ENCODE measurements at regions not wholly inside any gene's neighbourhood (a gene's known extent, or its start where the extent isn't known, plus 50 kb on each side); places are given as distances from the start of the nearest gene placed in this dataset.
"Not testable (repeated sequence)": the region's sequence is repeated elsewhere in the genome, so short reads cannot be mapped to it uniquely, and the experiment has no call there.

GRCh38 chr10:105770524-105771212 lies 1129.6 kb downstream of the SORCS3 start:
- DNase-seq = no peak

DNA sequence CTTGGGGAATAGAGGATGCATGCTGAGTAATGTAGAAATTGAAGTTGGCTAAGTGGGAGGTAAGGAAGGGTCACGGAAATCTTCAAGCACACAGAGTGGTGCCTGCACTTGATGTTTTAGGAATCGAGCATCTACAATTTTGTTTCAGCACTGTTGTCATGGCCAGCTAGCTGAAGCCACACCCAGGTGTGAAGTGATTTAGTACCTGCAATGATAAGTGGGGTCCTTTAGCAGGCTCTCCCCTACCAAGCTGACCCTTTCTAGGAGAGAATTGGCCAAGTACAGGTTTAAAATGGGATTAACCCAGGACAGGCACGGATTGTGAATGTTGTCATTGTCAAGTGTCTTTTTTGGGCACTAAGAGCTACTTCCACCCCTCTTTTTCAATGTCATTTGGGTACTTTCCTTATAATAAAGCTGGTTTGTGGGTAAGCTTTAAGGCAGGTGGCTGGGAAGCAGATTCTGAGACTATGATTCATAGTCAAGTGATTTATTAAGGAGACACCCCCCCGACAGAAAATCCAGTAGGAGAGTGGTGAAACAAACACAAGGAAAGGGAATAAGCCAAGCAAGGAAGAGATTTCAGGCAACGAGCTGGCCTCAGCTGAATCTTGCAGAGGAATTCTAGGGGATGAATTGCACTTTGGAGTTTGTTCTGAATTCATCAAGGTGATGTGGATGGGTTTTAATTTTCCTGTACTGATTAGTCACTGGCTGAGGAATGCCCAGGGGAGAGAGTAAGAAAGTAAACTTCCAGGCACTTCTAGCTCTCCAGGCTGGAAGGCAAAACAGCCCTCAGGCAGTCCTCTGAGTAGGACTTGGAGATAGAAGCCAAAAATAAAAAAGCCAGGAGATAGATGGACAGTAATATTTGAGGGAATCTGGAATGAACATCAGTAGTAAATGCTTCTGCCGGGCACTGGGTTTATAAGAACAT lies 1128.4 kb downstream of the SORCS3 start:
- DNase-seq = no peak

DNA sequence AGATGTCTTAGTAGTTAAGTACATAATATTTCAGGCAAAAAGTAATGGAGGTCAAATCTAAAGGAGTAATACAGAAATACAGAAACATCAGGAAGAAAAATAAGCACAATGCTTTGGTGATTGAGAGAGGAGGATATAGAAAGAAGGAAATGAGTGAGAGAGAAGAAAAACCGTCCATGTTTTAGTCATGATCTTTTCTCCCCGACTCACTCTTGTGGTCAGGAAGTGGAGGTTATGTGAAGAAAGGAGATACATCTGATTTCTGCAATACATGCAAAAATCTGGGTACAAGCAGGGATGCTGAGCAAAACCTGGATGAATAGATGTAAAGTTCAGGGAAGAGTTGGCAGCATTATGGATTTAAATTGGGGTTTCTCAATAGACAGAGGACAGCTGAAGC lies 1122.5 kb downstream of the SORCS3 start:
- no peak for DNase-seq

DNA sequence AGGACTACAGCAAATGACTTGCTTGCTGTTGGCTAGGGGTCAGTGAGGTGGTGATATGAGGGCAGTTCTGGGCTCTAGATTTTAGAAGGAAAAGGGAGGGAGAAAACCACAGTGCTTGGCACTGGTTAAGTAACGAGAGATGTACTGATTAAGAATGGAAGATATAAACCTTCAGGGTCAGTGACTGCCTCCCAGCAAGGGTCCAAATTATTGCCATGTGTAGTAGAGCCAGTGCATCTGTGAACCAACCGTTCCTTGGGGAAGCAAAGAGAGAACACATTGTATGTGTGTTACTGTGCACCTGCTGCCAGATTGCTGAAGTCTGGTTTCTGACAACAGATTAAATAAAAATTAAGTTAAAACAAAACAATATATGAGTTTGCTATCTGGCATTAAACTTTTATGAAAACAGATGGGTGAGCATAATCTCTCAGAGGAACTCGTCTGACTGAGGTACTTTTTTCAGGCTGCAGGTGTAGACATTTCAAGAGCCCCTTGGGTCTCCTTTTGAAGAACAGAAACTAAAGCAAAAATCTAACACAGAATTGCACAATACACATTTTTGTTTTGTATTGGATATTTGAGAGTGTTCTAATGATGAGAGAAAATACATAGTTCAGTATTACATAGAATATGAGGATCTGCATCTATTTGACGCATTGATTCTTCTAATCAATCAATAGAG lies 1120.6 kb downstream of the SORCS3 start:
- no peak for DNase-seq

DNA sequence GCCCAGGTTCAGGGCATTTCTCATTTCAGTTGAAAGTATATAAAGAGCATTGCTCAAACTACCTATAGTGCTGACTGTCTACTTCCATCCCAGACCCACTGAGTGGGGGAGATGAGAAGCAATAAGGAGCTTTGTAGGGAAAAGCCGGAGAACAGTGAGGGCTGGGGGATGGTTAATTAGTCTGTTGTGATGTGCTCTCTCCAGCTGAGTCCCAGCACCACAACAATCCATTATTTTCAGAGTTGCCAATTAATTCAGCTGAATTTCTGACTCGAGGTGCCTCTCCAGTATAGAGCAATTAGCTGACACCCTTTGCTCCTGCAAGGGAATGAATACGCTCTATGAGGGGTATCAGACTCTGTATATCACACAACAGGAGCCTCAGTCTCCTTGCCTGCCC lies 1118.6 kb downstream of the SORCS3 start:
- no peak for DNase-seq

- DNase-seq = no peak
Measured at GRCh38 chr10:105758209-105758998, 1117.3 kb downstream of the SORCS3 start.

DNA sequence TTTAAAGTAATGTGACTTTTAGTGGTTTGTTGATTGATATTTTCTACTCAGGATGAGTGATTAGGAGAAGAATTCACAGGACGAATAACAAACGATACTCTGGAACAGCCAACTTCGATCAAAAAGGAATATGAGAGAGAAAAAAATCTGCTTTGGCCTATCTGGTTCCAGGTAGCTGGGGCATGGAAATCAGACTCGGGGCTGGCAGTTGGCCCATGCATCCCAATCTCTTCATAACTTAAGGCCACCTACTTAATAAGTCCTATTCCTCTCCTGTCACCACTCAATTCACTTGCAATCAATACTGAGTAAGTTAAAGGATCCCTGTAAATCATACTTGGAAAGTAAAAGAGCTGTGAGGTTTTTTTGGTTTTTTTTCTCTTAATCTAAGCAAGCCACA lies 1116.2 kb downstream of the SORCS3 start:
- DNase-seq = no peak

GRCh38 chr10:105756386-105756785 lies 1115.3 kb downstream of the SORCS3 start:
- no peak for DNase-seq

DNA sequence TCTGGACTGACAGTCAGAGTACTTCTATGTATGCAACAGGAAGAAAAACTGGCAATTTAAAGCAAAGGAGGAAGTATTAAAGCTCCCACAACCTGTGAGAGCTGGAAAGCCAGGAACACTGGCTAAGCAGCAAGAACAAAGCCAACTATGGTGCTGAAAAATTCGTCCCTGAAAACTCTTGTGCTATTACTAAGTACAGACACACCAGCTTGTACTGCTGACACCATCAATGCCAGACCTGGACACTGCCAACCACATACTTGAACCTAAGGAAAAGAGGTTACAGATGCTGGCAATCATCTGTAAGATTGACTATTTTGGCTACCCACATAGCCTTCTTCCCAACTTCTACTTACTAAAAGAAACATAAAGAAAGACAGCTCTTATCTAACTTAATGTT lies 1110.6 kb downstream of the SORCS3 start:
- no peak for DNase-seq

DNA sequence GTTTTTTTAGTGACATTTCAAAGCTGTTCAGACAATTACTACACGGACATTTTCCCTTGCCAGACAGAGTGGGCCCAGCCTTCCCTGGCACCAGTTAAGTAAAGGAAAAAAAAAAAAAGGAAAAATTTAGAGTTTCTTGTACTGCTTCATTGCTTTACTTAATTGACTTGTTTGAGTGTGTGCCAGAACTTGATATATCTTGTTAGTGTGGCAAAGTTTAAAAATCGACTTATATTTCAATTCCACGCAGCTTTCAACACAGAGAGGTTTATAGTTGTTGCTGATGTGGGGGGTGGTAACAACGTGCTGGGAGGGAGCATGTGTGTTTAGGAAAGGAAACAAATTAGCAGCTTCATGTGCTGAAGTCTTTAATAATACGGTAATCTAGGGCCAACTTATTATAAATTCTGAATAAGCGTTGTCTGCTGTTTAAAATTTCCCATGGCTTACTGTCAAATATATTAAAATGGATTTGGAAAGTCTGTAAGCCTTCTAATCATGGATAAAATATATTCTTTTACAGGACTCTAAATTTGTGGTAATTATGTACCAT lies 1104.6 kb downstream of the SORCS3 start:
- DNase-seq = no peak

DNA sequence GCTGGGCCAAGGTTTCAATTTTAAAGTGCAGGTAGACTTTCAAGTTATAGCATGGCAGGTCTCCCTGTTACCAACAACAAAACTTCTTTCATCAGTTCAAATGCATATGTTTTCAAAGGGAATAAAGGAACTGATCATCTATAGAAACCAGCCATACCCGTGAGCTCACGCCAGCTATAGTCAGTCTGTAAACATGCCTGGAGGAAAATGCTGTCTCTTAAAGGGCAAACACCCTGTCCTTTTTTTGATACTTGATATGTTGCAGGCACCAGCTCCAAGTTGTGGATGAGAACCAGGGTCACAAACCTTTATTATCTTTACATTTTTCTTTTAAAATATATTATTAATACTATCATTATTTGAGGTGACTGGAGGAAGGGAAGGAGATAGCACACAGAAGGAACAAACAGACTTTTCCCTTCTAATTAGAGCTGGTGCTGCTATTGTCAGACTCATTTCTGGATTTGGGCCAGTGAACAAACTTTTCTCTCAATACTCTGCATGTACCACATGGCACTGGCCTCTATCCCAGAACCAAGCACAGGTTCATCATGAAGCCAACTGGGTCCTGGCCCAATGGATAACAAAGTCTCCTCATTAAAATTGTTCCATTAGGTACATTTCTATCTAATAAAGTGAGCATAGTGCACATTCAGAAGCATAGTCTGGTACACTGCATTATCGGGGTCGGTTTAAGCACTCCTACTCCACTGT lies 1102.4 kb downstream of the SORCS3 start:
- no peak for DNase-seq

DNA sequence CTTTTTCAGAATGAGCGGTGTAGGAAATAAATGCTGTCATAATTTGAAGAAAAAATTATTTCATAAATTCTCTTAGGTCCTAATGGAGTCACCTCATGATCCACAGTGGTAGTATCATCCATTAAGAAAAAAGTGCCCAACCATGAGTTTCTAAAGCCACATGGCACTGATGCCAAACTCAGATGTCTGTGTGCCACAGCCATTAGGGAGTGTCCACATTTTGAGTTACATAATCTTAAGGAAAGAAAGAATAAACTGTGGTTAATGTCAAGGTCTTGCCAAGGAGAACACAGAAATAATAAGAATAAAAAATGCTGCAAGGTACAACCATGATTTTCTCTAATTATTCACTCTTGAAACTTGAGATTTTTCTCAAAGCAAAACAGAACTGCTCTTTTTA lies 1101.8 kb downstream of the SORCS3 start:
- DNase-seq = no peak

DNA sequence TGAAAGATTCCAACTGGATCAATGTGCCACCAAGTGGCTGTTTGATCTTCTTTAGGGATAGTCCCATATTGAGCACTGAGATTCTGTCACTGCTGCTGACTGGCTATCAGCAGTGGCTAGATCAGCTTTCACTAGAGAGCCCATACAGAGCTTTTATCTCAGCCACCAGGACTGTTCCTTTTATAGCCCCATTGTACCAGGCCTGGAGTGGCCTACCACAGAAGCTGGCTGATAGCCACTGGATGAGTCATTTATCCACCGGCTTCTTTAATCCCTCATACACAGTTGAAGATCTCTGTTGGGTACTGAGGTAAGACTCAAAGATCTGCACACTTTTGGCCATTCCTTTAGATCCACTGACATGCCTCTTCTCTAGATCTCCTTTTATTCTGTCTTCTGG lies 1101.1 kb downstream of the SORCS3 start:
- DNase-seq = no peak

DNA sequence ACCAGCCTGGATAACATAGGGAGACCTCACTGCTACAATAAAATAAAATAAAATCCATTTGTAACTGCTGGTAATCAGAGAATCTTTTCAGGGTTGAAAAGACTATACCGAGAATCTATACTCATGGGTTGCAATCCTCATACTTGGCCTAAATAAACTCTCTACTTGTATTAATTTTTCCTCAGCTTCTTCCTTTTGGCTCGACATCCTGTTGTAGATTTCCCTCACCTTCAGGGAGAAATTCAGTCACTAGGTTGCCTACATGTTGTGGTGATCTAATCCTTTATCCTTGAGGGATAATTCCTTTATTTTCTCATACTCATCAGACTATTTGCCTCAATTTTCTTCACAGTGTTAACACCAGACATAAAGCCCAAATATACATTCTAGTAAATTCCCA lies 1093.4 kb downstream of the SORCS3 start:
- no peak for DNase-seq

- DNase-seq = no peak
Measured at GRCh38 chr10:105733924-105734323, 1092.8 kb downstream of the SORCS3 start.

DNA sequence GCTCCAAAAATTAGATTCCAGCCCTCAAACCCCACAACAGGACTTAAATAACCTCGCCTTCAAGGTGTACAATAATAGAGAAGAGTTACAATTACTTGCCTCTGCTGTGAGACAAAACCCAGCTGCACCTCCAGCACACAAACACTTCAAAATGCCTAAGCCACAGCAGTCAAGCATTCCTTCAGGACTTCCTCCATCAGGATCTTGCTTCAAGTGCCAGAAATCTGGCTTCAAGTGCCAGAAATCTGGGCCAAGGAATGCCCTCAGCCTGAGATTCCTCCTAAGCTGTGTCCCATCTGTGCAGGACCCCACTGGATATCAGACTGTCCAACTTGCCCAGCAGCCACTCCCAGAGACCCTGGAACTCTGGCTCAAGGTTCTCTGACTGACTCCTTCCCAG lies 1088.3 kb downstream of the SORCS3 start:
- no peak for DNase-seq

- DNase-seq = not testable (repeated sequence)
Measured at GRCh38 chr10:105727586-105727985, 1086.5 kb downstream of the SORCS3 start.

DNA sequence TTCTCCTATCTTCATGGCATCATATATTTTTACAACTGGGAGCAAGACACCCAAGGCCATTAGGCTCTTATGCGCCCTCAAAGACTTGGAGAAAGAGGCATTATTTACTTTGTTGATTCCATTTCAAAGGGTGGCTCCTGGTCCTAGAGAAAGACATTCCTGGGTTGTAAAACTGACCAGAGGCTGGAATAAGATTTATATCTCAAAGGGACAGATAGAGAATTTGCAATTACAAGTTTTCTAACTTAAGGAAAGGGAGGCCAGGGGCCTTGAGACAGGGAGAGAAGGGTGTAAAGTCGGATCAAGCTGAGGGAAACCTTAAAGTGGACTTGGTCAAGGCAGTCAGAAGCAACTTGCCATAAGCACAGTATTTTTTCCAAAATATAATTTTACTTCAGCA lies 1086.0 kb downstream of the SORCS3 start:
- no peak for DNase-seq

- DNase-seq = no peak
Measured at GRCh38 chr10:105726149-105726548, 1085.1 kb downstream of the SORCS3 start.

DNA sequence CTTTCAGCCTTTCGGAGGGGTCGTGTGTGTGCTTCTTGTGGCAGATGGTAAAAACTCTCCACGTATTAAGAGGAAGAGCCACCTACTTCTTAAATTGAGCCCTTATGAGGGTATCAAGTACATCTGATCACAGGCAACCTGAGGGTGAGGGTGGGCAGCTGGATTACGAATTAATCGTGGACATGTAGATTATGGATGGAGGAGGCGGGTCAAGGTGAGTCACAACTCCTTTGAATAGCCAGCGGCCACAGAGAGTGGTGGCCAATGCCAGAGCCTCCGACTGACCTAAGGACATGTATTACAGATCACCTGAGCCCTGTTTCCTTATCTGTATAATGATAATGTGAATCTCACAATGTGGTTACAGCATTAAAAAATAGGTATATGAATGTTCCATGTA lies 1083.9 kb downstream of the SORCS3 start:
- no peak for DNase-seq

- DNase-seq = no peak
Measured at GRCh38 chr10:105718207-105718995, 1077.3 kb downstream of the SORCS3 start.
